Smooth muscle cell (in vitro differentiated cells): ENCODE measurements at regions not wholly inside any gene's neighbourhood (a gene's known extent, or its start where the extent isn't known, plus 50 kb on each side); places are given as distances from the start of the nearest gene placed in this dataset.

Source experiments
- DNase-seq: peaks from one replicate; lab custom pipeline; 2025; ENCODE audit not compliant: unreplicated experiment; lab: John Stamatoyannopoulos, UW
- H2AFZ ChIP-seq: fragments of 200-600 bp; sonication (generic); 2 replicates; pipeline ENCODE4 v1.6.0; 2016; ENCODE audit warnings: antibody characterized with exemption, low read depth, mild to moderate bottlenecking
- H3F3A ChIP-seq: fragments of 200-600 bp; sonication (generic); 2 replicates; pipeline ENCODE4 v1.6.0; 2017; ENCODE audit warnings: antibody characterized with exemption, low read depth
- H3K27ac ChIP-seq: fragments of 200-600 bp; sonication (generic); 2 replicates; pipeline ENCODE4 v1.5.1; 2016; ENCODE audit warnings: low read depth, mild to moderate bottlenecking
- H3K27me3 ChIP-seq: fragments of 200-600 bp; sonication (generic); 2 replicates; pipeline ENCODE4 v1.6.1; 2016; ENCODE audit warnings: low read depth, mild to moderate bottlenecking
- H3K36me3 ChIP-seq: fragments of 200-600 bp; sonication (generic); 2 replicates; pipeline ENCODE4 v1.5.1; 2016; ENCODE audit warnings: low read depth
- H3K4me1 ChIP-seq: fragments of 200-600 bp; sonication (generic); 2 replicates; pipeline ENCODE4 v1.5.1; 2016; ENCODE audit warnings: low read depth
- H3K4me2 ChIP-seq: fragments of 200-600 bp; sonication (generic); 2 replicates; pipeline ENCODE4 v1.6.0; 2016; ENCODE audit warnings: mild to moderate bottlenecking
- H3K4me3 ChIP-seq: fragments of 200-600 bp; sonication (generic); 2 replicates; pipeline ENCODE4 v1.5.1; 2016; ENCODE audit warnings: mild to moderate bottlenecking
- H3K79me2 ChIP-seq: fragments of 200-600 bp; sonication (generic); 2 replicates; pipeline ENCODE4 v1.6.0; 2016; ENCODE audit warnings: low read depth, mild to moderate bottlenecking
- H3K9ac ChIP-seq: fragments of 200-600 bp; sonication (generic); 2 replicates; pipeline ENCODE4 v1.6.0; 2016; ENCODE audit warnings: low read depth
- H3K9me3 ChIP-seq: fragments of 200-600 bp; sonication (generic); replicated peaks from 2 replicates; pipeline ENCODE4 v1.5.1; 2016; ENCODE audit warnings: low read depth
- H4K20me1 ChIP-seq: fragments of 200-600 bp; sonication (generic); 2 replicates; pipeline ENCODE4 v1.6.0; 2016; ENCODE audit warnings: low read depth
- CTCF ChIP-seq: fragments of 200-600 bp; sonication (generic); IDR thresholded peaks from 2 replicates; pipeline ENCODE4 v1.5.1; 2017; ENCODE audit warnings: borderline replicate concordance, mild to moderate bottlenecking, antibody characterized with exemption; ENCODE audit not compliant: insufficient read depth, poor library complexity, severe bottlenecking
- WGBS: methylation state at CpG from one replicate; pipeline ENCODE4 v1.1.7; 2016; ENCODE audit warnings: low lambda C conversion rate; 5-methylcytosine and 5-hydroxymethylcytosine counted together

DNA sequence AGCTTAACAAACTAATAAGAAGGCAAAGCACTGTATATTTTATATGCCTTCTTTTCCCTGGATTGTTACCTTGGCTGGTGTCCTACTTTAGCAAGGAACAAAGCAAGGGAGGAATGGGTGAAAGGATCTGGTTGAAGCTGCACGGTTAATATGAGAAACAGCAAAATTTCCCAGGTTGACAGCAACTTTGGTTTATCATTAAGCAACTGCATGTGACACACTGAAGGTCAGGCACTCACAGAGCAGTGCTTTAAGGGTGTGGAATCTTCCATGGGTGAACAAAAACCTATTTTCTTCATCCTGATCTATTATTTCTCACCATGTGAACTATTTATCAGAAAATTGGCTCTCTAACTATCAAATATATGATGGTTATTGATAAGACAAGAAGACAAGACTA lies 109.0 kb upstream of the ATP10B start:
- H3K4me2 ChIP-seq: no peak overlapping the region
- no peak overlapping the region for H2AFZ ChIP-seq
- H3K4me3 ChIP-seq: no peak overlapping the region
- no peaks in the 10 kb centered on the region for H3K36me3 ChIP-seq
- no peaks in the 10 kb centered on the region for H4K20me1 ChIP-seq
- H3K79me2 ChIP-seq: no peaks in the 10 kb centered on the region
- 84% methylated on average over 1 of the region's 1 CpG for WGBS
- H3K27me3 ChIP-seq: no peaks in the 10 kb centered on the region
- H3F3A ChIP-seq: no peaks in the 10 kb centered on the region
- DNase-seq: no peak
- no peaks in the 10 kb centered on the region for H3K9me3 ChIP-seq
- no peak for TF ChIP-seq CTCF
- H3K4me1 ChIP-seq: no peaks in the 10 kb centered on the region
- H3K9ac ChIP-seq: no peak overlapping the region
- H3K27ac ChIP-seq: no peak overlapping the region

DNA sequence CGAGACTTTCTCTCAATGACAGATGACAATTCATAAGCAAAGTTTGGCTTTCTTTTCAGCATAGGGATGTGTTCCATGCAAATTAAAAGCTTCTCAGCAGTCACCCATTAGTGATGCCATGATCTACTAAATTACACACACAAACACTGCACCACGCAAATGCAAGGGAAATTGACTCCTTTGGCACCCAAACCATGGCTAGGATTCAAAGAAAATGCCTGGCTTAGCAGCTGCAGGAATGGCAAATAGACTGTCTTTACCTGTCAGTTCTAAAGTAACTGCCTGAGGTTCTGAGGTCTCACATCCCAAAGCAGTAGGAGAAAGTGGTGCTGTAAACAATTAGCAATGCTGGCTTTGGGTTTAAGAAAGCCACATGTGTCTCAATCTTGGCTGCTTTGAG lies 108.6 kb upstream of the ATP10B start:
- H3K79me2 ChIP-seq: no peaks in the 10 kb centered on the region
- H4K20me1 ChIP-seq: no peaks in the 10 kb centered on the region
- no peaks in the 10 kb centered on the region for H3K36me3 ChIP-seq
- no peaks in the 10 kb centered on the region for H3F3A ChIP-seq
- no peak overlapping the region for H3K4me2 ChIP-seq
- H3K27me3 ChIP-seq: no peaks in the 10 kb centered on the region
- no peak overlapping the region for H2AFZ ChIP-seq
- TF ChIP-seq CTCF: no peak
- no peak overlapping the region for H3K9ac ChIP-seq
- no peak overlapping the region for H3K4me3 ChIP-seq
- H3K27ac ChIP-seq: no peak overlapping the region
- DNase-seq: no peak
- H3K9me3 ChIP-seq: no peaks in the 10 kb centered on the region
- H3K4me1 ChIP-seq: no peaks in the 10 kb centered on the region
- 84% methylated on average over 2 of the region's 2 CpGs for WGBS

- Histone ChIP-seq H2AFZ (no peak overlapping the region), H3K27ac (no peak overlapping the region), H3K9me3 (no peaks in the 10 kb centered on the region), H3K36me3 (no peaks in the 10 kb centered on the region), H3K4me2 (no peak overlapping the region), H3K9ac (no peak overlapping the region), H3K4me3 (no peak overlapping the region), H3K79me2 (no peaks in the 10 kb centered on the region), H3K27me3 (no peaks in the 10 kb centered on the region), H4K20me1 (no peaks in the 10 kb centered on the region), H3F3A (no peaks in the 10 kb centered on the region), H3K4me1 (no peaks in the 10 kb centered on the region)
- DNase-seq: no peak
- WGBS: 69% methylated on average over 2 of the region's 2 CpGs
- TF ChIP-seq CTCF: no peak
Observed at GRCh38 chr5:160959804-160960203, 107.8 kb upstream of the ATP10B start.

- no peaks in the 10 kb centered on the region for H3K27me3 ChIP-seq
- no peak overlapping the region for H3K4me3 ChIP-seq
- no peaks in the 10 kb centered on the region for H3K9me3 ChIP-seq
- H3K4me1 ChIP-seq: no peaks in the 10 kb centered on the region
- H3F3A ChIP-seq: no peaks in the 10 kb centered on the region
- H3K36me3 ChIP-seq: no peaks in the 10 kb centered on the region
- no peak overlapping the region for H3K9ac ChIP-seq
- DNase-seq: no peak
- no peak for TF ChIP-seq CTCF
- H3K79me2 ChIP-seq: no peaks in the 10 kb centered on the region
- no peak overlapping the region for H2AFZ ChIP-seq
- H3K27ac ChIP-seq: no peak overlapping the region
- no peak overlapping the region for H3K4me2 ChIP-seq
- WGBS: 31% methylated on average over 1 of the region's 1 CpG
- H4K20me1 ChIP-seq: no peaks in the 10 kb centered on the region
Observed at GRCh38 chr5:160957312-160957861, 105.4 kb upstream of the ATP10B start.
